NB4 (cell line): ENCODE measurements at regions not wholly inside any gene's neighbourhood (a gene's known extent, or its start where the extent isn't known, plus 50 kb on each side); places are given as distances from the start of the nearest gene placed in this dataset.

ENCODE experiments used
- DNase-seq: peaks from one replicate; pipeline ENCODE4 v3.0.0; 2010; ENCODE audit warnings: low read depth
- H3K4me3 ChIP-seq: one replicate; pipeline ENCODE4 v1.5.1; 2011; ENCODE audit warnings: mild to moderate bottlenecking, low read depth, low read length, moderate library complexity
- MYC ChIP-seq: IDR thresholded peaks from 2 replicates; pipeline ENCODE4 v1.6.1; 2011; ENCODE audit warnings: low read depth, low read length
- POLR2A ChIP-seq: IDR thresholded peaks from 2 replicates; pipeline ENCODE4 v1.6.1; 2011; ENCODE audit warnings: mild to moderate bottlenecking; ENCODE audit not compliant: insufficient read length; ENCODE audit errors: extremely low read depth
- TF ChIP-seq, protein P1 (sequence below): IDR thresholded peaks from one replicate; pipeline ENCODE4 v1.5.1; 2012; ENCODE audit warnings: low read depth, low read length
- TF ChIP-seq, protein P2 (sequence below): IDR thresholded peaks from 2 replicates; pipeline ENCODE4 v1.6.1; 2011; ENCODE audit warnings: low read depth, low read length

DNA sequence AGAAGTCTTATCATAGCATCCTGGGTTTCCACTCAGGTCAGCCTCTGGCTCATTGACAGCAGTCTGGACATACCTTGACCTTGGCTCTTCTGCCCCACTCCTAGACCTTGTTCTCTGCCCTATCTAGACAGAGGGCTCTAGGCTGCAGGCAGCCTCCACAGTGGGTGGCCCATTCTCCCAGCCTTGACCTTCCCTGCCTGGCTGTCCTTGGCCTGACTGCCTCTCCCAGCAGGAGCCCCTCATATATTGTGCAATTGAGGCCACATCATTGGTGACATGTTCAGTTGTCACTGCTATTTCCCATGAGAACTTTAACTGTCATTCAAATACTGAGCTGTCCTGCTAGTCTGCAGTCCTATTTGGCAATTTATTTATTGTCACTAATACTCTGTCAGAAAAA lies 503.4 kb downstream of the PLXNA4 start:
- no peak overlapping the region for H3K4me3 ChIP-seq
- DNase-seq = peak; percentile 49
- TF ChIP-seq, protein P1, sequence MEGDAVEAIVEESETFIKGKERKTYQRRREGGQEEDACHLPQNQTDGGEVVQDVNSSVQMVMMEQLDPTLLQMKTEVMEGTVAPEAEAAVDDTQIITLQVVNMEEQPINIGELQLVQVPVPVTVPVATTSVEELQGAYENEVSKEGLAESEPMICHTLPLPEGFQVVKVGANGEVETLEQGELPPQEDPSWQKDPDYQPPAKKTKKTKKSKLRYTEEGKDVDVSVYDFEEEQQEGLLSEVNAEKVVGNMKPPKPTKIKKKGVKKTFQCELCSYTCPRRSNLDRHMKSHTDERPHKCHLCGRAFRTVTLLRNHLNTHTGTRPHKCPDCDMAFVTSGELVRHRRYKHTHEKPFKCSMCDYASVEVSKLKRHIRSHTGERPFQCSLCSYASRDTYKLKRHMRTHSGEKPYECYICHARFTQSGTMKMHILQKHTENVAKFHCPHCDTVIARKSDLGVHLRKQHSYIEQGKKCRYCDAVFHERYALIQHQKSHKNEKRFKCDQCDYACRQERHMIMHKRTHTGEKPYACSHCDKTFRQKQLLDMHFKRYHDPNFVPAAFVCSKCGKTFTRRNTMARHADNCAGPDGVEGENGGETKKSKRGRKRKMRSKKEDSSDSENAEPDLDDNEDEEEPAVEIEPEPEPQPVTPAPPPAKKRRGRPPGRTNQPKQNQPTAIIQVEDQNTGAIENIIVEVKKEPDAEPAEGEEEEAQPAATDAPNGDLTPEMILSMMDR = no peak
- TF ChIP-seq, protein P2, sequence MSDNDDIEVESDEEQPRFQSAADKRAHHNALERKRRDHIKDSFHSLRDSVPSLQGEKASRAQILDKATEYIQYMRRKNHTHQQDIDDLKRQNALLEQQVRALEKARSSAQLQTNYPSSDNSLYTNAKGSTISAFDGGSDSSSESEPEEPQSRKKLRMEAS = no peak
- TF ChIP-seq POLR2A = no peak
- TF ChIP-seq MYC = no peak

DNA sequence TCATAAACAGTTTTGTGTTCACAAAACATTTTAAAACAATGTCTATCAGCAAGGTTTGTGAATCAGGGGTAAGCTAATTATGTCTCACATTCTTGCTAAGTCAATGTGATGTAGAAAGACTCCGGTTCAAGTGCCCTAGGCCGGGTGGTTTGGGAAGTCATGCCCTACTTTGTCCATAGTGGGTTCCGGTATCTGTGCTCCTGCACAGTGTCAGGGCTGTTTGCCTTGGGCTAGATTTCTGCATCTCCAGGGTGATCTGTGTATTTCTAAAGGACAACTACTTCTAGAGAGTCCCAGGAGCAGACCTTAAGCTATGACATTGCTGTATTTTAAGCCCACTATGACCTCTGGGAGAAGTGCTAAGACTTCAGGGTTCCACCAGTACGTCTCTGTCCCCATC lies 504.1 kb downstream of the PLXNA4 start:
- no peak for DNase-seq
- no peak for TF ChIP-seq POLR2A
- TF ChIP-seq, protein P2 = no peak
- TF ChIP-seq, protein P1 = no peak
- no peak overlapping the region for H3K4me3 ChIP-seq

DNA sequence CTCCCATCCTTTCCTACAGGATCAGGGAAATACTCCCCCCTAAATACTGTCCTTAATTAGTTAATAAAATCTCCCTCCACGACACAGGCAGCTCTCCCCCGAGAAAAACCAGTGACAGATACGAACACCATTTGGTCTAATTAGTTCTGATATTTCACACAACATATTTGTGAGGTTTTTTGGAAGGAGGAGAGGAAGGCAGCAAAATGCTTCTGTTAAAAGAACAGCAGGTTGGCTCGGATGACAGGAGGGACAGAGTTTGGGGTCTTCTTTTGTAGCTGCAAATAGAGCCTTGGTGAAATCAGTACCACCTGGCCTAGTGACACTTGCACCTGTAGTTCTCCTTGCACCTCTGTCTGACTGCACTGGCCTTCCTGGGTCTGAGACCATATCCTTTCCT lies 507.0 kb downstream of the PLXNA4 start:
- H3K4me3 ChIP-seq = no peak overlapping the region
- TF ChIP-seq, protein P2 = no peak
- TF ChIP-seq MYC (no peak), POLR2A (no peak)
- TF ChIP-seq, protein P1 = no peak
- DNase-seq = no peak

DNA sequence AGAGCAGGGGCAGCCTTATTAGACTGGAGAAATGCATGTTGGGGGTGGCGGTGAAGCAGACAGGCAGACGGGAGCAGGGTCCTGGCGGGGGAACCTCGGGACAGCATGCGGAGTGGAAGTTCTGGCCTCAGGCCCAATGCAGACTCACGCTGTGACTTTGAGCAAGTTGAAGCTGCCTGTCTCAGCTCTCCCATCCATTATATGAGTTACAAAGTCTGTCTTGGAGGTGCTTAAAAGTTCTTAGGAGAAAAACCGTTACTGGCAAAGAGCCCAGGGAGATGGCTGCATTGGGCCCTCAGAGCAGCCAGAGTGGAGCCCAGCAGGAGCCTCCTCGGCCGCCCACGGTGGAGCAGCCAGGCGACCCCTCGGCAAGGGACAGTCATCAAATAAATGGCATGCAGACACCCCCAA lies 509.5 kb downstream of the PLXNA4 start:
- no peak overlapping the region for H3K4me3 ChIP-seq
- TF ChIP-seq, protein P2 = no peak
- TF ChIP-seq MYC (no peak), POLR2A (no peak)
- TF ChIP-seq, protein P1 = no peak
- no peak for DNase-seq

DNA sequence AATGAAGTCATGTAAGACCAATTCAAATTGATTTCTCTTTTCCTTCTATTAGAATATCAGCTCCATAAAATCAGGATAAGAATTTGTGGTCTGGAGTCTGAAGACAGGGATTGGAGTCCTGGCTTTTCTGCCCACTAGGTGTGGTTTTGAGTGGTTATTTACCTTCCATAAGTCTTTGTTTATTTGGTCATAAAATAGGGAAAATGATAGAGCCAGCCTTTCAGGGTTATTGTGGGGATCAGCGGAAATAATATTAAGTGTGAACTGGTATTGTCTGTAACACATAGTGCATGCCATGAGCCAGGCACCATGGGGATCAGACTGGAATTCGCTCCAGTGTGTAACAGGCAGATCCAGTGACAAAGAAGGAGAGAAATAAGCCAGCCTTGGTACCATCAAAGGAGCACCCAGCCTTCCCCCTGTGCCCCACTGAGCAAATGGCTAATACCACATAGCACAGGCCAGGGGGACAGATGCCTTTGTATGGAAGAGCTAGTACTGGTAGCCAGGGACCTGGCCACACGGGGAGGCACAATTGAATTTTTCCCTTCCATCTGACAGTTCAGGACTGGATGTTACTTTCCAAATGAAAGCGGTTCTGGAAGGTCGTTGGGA lies 509.7 kb upstream of the PODXL start:
- no peak overlapping the region for H3K4me3 ChIP-seq
- TF ChIP-seq MYC (no peak), POLR2A (no peak)
- TF ChIP-seq, protein P2 = no peak
- TF ChIP-seq, protein P1 = no peak
- no peak for DNase-seq
